ENCODE measurements at regions not wholly inside any gene's neighbourhood (a gene's known extent, or its start where the extent isn't known, plus 50 kb on each side); places are given as distances from the start of the nearest gene placed in this dataset.
"Not testable (repeated sequence)": the region's sequence is repeated elsewhere in the genome, so short reads cannot be mapped to it uniquely, and the experiment has no call there.

DNA sequence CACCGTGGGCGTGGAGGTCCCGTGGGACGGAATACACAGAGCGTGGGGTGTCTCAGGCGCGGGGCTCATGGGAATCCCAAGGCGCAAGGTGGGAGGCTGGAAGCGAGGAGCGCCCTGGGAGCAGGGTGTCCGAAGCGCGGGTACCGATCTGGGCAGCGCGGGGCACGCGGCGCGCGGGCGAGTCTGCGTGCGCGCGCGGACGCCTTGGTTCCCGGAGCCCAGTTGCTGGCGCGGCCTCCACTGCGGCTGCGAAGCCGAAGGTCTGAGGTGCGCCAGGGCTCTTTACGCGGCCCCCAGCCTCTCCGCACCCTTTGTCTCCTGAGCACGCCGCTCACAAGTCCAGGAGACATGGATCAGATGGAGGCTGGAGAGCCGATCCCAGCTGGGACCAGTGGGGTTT is 118.5 kb downstream of the CRLF3 start:
- H3K4me1 ChIP-seq (ENCODE audit: control insufficient read depth in 1 of 2, insufficient read depth in 2 of 2, low read length in 2 of 2); H3K4me3 ChIP-seq (replicated peaks in 1 of 2; ENCODE audit: low read depth in 1 of 2, low read length in 2 of 2); H4K20me1 ChIP-seq (ENCODE audit: insufficient read depth); H3K9me3 ChIP-seq (ENCODE audit: control insufficient read depth in 1 of 2, insufficient read depth in 1 of 2, low read depth in 1 of 2, low read length in 2 of 2); CTCF ChIA-PET; H3K9me2 ChIP-seq (ENCODE audit: insufficient read depth); H3K9ac ChIP-seq (ENCODE audit: low read length); DNase-seq (ENCODE audit: low read depth, low spot score); POLR2A ChIA-PET; RAD21 ChIA-PET (ENCODE audit: low non-redundant PET in 1 of 2, low total read pairs in 2 of 2, uncharacterized antibody in 2 of 2, unreplicated experiment in 2 of 2); ATAC-seq; BruUV-seq (replicated peaks); H3K27me3 ChIP-seq (ENCODE audit: insufficient read depth, low read length); intact Hi-C loops (cut with micrococcal nuclease); H3K4me2 ChIP-seq (ENCODE audit: low read length); H3K36me3 ChIP-seq (ENCODE audit: control insufficient read depth in 1 of 2, insufficient read depth in 2 of 2, low read length in 2 of 2); H3K27ac ChIP-seq (ENCODE audit: low read depth, low read length); H2AFZ ChIP-seq (ENCODE audit: low read depth, low read length, poor library complexity, severe bottlenecking): not testable (repeated sequence)
- H3K79me2 ChIP-seq (ENCODE audit: insufficient read depth, low read length) = peaks cover 15% of the 10 kb centered on the region

DNA sequence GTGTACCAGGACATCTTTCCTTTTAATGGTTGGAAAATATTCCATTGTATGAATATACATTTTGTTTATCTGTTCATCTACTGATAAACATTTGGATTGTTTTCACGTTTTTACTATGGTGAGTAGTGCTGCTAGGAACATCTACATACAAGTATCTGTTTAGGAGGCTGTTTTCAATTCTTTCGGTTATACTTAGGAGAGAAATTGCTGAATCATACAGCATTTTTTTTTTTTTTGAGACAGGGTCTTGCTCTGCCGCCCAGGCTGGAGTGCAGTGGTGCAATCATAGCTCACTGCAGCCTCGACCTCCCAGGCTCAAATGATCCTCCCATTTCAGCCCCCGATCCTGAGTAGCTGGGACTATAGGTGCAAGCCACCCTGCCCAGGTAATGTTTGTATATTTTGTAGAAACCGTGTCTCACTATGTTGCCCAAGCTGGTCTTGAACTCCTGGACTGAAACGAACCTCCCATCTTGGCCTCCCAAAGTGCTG is 122.9 kb downstream of the CRLF3 start:
- ChIA-PET CTCF (no interaction called here), POLR2A (no interaction called here)
- no TSS peak for BruUV-seq (replicated peaks)
- TF ChIP-seq SP1 (IDR thresholded peaks at IDR 0.05; ENCODE audit: low read depth) (no peak), EGR1 (IDR thresholded peaks at IDR 0.05; ENCODE audit: low read depth) (no peak), ELF1 (IDR thresholded peaks at IDR 0.05; ENCODE audit: borderline replicate concordance, low read depth) (no peak), RAD21 (IDR thresholded peaks at IDR 0.05; ENCODE audit: low read depth) (no peak), FOSL1 (IDR thresholded peaks at IDR 0.05; ENCODE audit: low read depth) (no peak), ZNF274 (IDR thresholded peaks at IDR 0.05; ENCODE audit: low read depth, low read length) (no peak), JUND (IDR thresholded peaks at IDR 0.05) (no peak), CBX3 (IDR thresholded peaks at IDR 0.05; ENCODE audit: low read depth) (no peak), POLR2A (IDR thresholded peaks at IDR 0.05; ENCODE audit: borderline replicate concordance, extremely low read depth, insufficient read depth, insufficient read length) (no peak), SIN3A (IDR thresholded peaks at IDR 0.05; ENCODE audit: low read depth) (no peak), SRF (IDR thresholded peaks at IDR 0.05; ENCODE audit: low read depth) (no peak), POLR2AphosphoS5 (IDR thresholded peaks at IDR 0.05; ENCODE audit: low read depth, low read length) (no peak)
- TF ChIP-seq, protein P1, sequence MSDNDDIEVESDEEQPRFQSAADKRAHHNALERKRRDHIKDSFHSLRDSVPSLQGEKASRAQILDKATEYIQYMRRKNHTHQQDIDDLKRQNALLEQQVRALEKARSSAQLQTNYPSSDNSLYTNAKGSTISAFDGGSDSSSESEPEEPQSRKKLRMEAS (IDR thresholded peaks at IDR 0.05) = no peak
- TF ChIP-seq, protein P2, sequence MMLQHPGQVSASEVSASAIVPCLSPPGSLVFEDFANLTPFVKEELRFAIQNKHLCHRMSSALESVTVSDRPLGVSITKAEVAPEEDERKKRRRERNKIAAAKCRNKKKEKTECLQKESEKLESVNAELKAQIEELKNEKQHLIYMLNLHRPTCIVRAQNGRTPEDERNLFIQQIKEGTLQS (IDR thresholded peaks at IDR 0.05) = no peak
- TF ChIP-seq, protein P3, sequence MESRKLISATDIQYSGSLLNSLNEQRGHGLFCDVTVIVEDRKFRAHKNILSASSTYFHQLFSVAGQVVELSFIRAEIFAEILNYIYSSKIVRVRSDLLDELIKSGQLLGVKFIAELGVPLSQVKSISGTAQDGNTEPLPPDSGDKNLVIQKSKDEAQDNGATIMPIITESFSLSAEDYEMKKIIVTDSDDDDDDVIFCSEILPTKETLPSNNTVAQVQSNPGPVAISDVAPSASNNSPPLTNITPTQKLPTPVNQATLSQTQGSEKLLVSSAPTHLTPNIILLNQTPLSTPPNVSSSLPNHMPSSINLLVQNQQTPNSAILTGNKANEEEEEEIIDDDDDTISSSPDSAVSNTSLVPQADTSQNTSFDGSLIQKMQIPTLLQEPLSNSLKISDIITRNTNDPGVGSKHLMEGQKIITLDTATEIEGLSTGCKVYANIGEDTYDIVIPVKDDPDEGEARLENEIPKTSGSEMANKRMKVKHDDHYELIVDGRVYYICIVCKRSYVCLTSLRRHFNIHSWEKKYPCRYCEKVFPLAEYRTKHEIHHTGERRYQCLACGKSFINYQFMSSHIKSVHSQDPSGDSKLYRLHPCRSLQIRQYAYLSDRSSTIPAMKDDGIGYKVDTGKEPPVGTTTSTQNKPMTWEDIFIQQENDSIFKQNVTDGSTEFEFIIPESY (IDR thresholded peaks at IDR 0.05; ENCODE audit: extremely low read depth, insufficient replicate concordance, low read length) = no peak
- TF ChIP-seq, protein P4, sequence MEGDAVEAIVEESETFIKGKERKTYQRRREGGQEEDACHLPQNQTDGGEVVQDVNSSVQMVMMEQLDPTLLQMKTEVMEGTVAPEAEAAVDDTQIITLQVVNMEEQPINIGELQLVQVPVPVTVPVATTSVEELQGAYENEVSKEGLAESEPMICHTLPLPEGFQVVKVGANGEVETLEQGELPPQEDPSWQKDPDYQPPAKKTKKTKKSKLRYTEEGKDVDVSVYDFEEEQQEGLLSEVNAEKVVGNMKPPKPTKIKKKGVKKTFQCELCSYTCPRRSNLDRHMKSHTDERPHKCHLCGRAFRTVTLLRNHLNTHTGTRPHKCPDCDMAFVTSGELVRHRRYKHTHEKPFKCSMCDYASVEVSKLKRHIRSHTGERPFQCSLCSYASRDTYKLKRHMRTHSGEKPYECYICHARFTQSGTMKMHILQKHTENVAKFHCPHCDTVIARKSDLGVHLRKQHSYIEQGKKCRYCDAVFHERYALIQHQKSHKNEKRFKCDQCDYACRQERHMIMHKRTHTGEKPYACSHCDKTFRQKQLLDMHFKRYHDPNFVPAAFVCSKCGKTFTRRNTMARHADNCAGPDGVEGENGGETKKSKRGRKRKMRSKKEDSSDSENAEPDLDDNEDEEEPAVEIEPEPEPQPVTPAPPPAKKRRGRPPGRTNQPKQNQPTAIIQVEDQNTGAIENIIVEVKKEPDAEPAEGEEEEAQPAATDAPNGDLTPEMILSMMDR (IDR thresholded peaks at IDR 0.05 in 2 of 3, conservative IDR thresholded peaks at IDR 0.05 in 1 of 3; ENCODE audit: borderline replicate concordance in 1 of 3, insufficient read depth in 1 of 3, low read depth in 2 of 3, low read length in 2 of 3) = no peak

More for the DNA sequence above, 122.9 kb downstream of the CRLF3 start:
- Histone ChIP-seq H3K4me1 (ENCODE audit: control insufficient read depth in 1 of 2, insufficient read depth in 2 of 2, low read length in 2 of 2) (no peaks in the 10 kb centered on the region; a peak in 1 of 4 replicates), H3K9ac (ENCODE audit: low read length) (no peak overlapping the region), H3K9me3 (ENCODE audit: control insufficient read depth in 1 of 2, insufficient read depth in 1 of 2, low read depth in 1 of 2, low read length in 2 of 2) (no peaks in the 10 kb centered on the region), H3K27ac (ENCODE audit: low read depth, low read length) (no peak overlapping the region), H3K36me3 (ENCODE audit: control insufficient read depth in 1 of 2, insufficient read depth in 2 of 2, low read length in 2 of 2) (no peaks in the 10 kb centered on the region), H3K79me2 (ENCODE audit: insufficient read depth, low read length) (no peaks in the 10 kb centered on the region), H4K20me1 (ENCODE audit: insufficient read depth) (no peaks in the 10 kb centered on the region), H3K4me3 (replicated peaks in 1 of 2; ENCODE audit: low read depth in 1 of 2, low read length in 2 of 2) (no peak overlapping the region), H2AFZ (ENCODE audit: low read depth, low read length, poor library complexity, severe bottlenecking) (no peak overlapping the region), H3K4me2 (ENCODE audit: low read length) (no peak overlapping the region), H3K9me2 (ENCODE audit: insufficient read depth) (no peaks in the 10 kb centered on the region), H3K27me3 (ENCODE audit: insufficient read depth, low read length) (no peaks in the 10 kb centered on the region)
- intact Hi-C loops (cut with micrococcal nuclease) = no loop called here
- ATAC-seq (no peak), DNase-seq (ENCODE audit: low read depth, low spot score) (no peak)
- RAD21 ChIA-PET (ENCODE audit: low non-redundant PET in 1 of 2, low total read pairs in 2 of 2, uncharacterized antibody in 2 of 2, unreplicated experiment in 2 of 2) = no interaction called here

Measured in HCT116 (cell line).